ENCODE measurements at regions not wholly inside any gene's neighbourhood (a gene's known extent, or its start where the extent isn't known, plus 50 kb on each side); places are given as distances from the start of the nearest gene placed in this dataset.

DNA sequence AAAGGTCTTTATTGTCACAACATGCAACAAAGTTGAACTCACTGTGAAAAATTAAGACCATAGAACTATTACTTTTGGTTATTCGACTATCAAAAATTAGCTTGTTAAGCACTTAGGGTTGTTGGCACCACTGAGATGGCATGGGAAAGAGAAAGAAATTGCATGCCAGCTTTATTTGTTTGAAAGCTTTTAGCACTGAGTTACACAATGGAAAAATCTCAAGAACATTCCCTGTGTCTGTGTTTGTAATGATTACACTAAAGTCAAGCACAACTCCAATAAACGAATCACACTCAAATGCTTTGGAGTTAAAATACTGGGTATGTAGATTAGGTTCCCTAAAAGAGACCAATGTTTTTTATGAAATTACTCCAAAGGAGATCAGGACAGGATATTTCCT lies 158.6 kb upstream of the COL8A1 start:
- TF ChIP-seq, protein P1, sequence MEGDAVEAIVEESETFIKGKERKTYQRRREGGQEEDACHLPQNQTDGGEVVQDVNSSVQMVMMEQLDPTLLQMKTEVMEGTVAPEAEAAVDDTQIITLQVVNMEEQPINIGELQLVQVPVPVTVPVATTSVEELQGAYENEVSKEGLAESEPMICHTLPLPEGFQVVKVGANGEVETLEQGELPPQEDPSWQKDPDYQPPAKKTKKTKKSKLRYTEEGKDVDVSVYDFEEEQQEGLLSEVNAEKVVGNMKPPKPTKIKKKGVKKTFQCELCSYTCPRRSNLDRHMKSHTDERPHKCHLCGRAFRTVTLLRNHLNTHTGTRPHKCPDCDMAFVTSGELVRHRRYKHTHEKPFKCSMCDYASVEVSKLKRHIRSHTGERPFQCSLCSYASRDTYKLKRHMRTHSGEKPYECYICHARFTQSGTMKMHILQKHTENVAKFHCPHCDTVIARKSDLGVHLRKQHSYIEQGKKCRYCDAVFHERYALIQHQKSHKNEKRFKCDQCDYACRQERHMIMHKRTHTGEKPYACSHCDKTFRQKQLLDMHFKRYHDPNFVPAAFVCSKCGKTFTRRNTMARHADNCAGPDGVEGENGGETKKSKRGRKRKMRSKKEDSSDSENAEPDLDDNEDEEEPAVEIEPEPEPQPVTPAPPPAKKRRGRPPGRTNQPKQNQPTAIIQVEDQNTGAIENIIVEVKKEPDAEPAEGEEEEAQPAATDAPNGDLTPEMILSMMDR (conservative IDR thresholded peaks at IDR 0.05; ENCODE audit: low read depth, low read length): no peak
- TF ChIP-seq EZH2 (IDR thresholded peaks at IDR 0.05; ENCODE audit: borderline replicate concordance, low read depth, low read length, poor library complexity, severe bottlenecking): no peak
